ENCODE measurements at regions not wholly inside any gene's neighbourhood (a gene's known extent, or its start where the extent isn't known, plus 50 kb on each side); places are given as distances from the start of the nearest gene placed in this dataset.

GRCh38 chr20:4604580-4604979 is 81.7 kb upstream of the PRNP start:
- no peak for TF ChIP-seq CTCF (IDR thresholded peaks at IDR 0.05)
- no peak for TF ChIP-seq POLR2A (IDR thresholded peaks at IDR 0.05)

Measured in uterus (tissue), 2 donors.